HG03159 (cell line): ENCODE measurements at regions not wholly inside any gene's neighbourhood (a gene's known extent, or its start where the extent isn't known, plus 50 kb on each side); places are given as distances from the start of the nearest gene placed in this dataset.
"Not testable (repeated sequence)": the region's sequence is repeated elsewhere in the genome, so short reads cannot be mapped to it uniquely, and the experiment has no call there.

Experiments used
- ATAC-seq: cut with Tn5 transposase; IDR thresholded peaks from one replicate; pipeline ENCODE4 v1.9.1; 2021; ENCODE audit warnings: mild to moderate bottlenecking, moderate library complexity; ENCODE audit not compliant: unreplicated experiment

DNA sequence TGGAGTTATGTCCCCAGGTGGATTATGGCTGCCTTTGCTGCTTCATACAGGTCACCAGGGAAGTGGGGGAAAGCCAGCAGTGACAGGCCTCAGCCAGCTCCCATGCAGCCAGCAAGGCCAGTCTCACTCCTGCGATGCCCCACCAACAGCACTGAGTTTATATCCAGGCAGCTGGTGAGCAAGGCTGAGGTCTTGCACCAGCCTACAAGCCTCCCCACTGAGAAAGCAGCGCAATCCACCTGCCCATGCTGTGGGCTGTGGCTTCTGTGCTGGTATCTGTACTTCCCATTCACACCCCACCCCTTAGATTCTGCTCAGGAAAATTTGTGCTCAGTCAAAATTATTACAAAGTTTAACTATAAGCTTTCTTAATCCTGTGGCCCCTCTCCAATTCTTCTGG is 153.5 kb downstream of the HHIP start:
- no peak for ATAC-seq

DNA sequence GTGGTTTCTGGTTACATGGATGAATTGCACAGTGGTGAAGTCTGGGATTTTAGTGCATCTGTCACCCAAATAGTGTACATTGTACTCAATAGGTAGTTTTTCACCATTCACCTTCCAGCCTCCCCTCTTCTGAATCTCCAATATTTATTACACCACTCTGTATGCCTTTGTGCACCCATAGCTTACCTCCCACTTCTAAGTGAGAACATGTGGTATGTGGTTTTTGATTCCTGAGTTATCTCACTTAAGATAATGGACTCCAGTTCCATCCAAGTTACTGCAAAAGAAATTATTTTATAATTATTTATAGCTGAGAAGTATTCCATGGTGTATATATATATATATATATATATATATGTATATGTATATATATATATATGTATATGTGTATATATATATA is 155.8 kb downstream of the HHIP start:
- ATAC-seq: no peak

DNA sequence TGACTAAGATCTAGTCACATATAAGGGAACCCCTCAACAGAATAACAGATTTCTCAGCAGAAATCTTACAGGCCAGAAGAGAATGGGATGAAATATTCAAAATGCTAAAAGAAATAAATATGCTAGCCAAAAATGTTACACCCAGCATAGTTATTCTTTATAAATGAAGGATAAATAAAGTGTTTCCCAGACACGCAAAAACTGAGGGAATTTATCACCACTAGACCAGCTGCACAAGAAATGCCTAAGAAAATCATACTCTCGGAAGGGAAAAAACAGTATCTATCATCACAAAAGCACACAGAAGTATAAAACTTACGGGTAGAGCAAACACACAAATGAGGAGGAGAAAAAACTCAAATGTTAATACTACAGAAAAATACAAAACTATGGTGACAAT is 162.1 kb downstream of the HHIP start:
- ATAC-seq: no peak

- ATAC-seq: no peak
Measured at GRCh38 chr4:144809056-144809640, 163.2 kb downstream of the HHIP start.

- no peak for ATAC-seq
Measured at GRCh38 chr4:144816668-144817067, 170.7 kb downstream of the HHIP start.

- no peak for ATAC-seq
Measured at GRCh38 chr4:144817081-144817480, 171.1 kb downstream of the HHIP start.

DNA sequence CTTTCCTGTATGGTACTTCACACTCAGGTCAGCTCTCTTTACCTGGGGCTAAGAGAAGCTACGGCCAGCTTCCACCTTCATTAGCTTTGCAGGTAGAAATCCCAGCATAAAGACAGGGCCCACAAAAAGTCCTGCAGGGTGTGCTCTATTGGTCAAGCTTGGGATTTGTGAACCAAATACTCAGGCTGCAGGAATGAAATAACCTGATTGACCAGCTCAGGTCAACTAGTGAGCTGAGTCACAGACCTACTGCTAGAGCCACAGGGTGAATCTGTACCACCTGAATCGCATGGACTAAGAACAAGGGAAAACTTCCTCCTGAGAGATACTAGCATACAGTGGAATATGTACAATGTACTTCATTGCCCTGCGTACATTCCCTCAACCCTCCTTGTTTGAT is 172.2 kb downstream of the HHIP start:
- no peak for ATAC-seq

DNA sequence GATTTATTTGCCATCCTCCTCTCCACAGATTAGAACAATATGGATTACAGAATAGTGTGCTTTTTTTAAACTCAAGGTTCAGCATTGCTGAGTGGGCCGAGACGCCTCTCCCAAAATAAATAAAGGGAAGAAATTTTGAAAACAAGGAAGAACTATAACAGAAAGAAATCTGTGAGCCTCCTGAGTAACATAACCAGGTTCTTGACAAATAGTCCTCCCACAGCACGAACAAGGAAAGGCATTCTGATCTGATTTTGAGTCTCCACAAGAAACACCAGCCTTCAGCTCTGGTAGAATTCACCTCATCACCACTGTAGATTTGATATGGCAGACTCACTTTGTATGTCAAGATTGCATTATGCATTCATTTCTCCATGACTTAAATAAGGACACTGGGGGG is 173.6 kb downstream of the HHIP start:
- no peak for ATAC-seq

- no peak for ATAC-seq
Measured at GRCh38 chr4:144820011-144820727, 174.2 kb downstream of the HHIP start.

DNA sequence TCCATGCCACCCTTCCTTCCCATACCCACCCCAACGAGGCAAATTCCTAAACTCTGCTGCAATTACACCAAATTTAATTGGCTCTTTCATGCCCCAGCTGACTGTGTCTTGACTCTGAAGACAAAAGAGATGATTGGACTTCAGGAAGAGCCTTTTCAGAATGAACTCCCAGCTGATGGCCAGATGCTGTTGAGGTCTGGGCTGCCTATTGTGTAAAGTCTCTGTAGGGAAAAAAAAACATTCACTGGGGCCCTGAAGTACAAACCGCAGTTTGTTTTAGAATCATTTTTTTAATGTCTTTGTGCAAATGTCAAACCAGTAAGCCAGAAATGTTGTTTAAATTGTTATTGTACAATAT is 174.8 kb downstream of the HHIP start:
- no peak for ATAC-seq

GRCh38 chr4:144831971-144832370 is 186.0 kb downstream of the HHIP start:
- ATAC-seq: no peak

- no peak for ATAC-seq
Measured at GRCh38 chr4:144845411-144845810, 199.5 kb downstream of the HHIP start.

DNA sequence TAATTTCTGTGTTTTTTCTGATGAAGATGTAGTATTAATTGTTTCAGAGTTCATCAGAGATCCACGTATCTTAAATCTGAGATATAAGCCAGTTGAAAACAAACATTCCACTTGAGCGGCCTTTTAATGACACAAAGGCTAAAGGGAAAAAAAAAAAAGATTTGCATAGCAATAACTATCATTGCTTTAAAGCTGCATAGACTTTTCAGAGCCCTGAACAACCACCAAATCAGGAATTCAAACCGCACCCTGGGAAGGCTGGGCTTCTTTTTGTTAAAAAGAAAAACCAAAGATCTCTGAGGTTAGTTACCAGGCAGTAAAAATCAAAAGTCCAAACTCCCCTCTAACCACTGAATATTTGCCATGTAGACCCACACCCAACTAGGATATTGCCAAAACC is 206.0 kb downstream of the HHIP start:
- no peak for ATAC-seq

DNA sequence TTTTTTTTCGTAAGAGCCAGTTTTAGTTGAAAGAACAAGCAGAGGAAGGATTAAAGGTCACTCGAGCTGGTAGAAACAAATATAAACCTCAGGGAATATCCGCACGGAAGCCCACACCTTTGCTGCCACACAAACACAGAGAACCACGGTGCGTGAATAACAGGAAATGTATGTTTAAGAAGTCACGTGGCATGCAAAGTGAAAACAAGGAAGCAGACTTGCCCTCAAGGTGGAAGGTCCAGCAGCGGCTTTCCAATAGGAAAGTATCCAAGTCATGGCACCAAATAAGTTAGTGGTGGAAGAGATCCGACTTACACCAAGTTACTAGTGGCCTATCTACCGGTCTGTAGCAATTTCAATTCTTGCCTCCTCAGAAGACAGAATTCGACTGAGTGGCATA is 215.5 kb downstream of the HHIP start:
- ATAC-seq: no peak

DNA sequence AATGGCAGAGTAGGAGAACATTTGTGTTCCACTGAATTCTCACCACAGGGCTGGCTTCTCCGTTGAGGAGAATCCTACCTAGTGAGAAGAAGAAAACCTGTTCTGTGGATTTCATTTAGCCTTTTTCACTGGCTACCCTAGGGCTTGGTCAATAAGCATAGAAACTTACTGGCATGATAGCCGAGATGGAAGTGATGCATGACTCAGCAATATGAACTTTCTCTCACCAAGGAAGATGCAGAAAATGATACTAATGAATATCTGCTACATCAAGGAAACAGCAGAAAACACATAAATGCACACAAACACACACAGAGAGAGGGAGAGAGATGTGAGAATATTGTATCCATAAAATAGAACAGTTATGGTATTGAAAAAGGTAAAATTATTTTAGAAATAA is 216.3 kb downstream of the HHIP start:
- no peak for ATAC-seq

GRCh38 chr4:144864891-144865290 is 218.9 kb downstream of the HHIP start:
- ATAC-seq: not testable (repeated sequence)

DNA sequence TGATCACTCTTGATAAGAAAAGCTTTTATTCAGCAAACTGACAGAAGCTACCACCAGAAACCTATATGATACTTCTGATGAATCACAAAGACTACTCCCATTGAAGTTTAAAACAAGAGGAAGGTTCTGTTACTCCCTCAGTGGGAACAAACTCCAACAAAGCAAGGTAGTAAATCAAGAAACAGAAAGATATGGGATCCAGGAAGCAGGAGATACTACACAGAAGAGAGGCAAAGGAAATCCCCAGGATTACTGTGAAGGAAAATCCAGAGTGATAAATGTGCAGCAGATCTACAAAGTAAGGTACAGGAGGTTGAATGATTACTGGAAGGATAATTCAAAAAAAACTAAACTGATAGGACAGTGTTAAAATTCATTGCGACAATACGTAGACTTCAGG is 222.4 kb downstream of the HHIP start:
- ATAC-seq: no peak

- ATAC-seq: no peak
Measured at GRCh38 chr4:144872508-144873225, 225.3 kb downstream of the ANAPC10 start.

GRCh38 chr4:144873226-144873990 is 224.6 kb downstream of the ANAPC10 start:
- ATAC-seq: no peak

- no peak for ATAC-seq
Measured at GRCh38 chr4:144894573-144894972, 203.4 kb downstream of the ANAPC10 start.

DNA sequence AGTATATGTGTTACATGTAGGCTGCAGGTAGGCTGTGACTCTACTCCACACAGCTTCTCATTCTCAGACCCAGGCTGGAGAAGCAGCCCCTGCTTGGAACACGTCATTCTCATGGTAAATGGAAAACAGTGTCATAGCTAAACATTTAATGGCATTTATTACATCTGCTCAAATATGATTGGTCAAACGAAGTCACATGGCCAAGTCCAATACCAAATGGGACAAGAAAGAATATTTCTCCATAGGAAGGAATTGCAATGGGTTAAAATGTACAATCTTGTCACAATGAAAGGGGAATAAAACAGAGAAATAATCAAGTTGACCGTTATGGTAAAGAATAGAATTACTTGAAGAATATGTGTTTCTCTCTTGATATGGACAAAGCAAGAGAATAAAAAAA is 198.6 kb downstream of the ANAPC10 start:
- no peak for ATAC-seq

GRCh38 chr4:144901141-144901540 is 196.9 kb downstream of the ANAPC10 start:
- ATAC-seq: no peak
